SU-DHL-6 (cell line): ENCODE measurements at regions not wholly inside any gene's neighbourhood (a gene's known extent, or its start where the extent isn't known, plus 50 kb on each side); places are given as distances from the start of the nearest gene placed in this dataset.

Experiments
- H2AFZ ChIP-seq: fragments of 200-600 bp; sonication (generic); 2 replicates; pipeline ENCODE4 v1.6.1; 2014; ENCODE audit warnings: low read depth, mild to moderate bottlenecking, moderate library complexity, mixed read lengths, antibody characterized with exemption, low read length; ENCODE audit not compliant: severe bottlenecking
- H3F3A ChIP-seq: fragments of 200-600 bp; shearing (Covaris generic); 2 replicates; pipeline ENCODE4 v1.6.0; 2016; ENCODE audit warnings: antibody characterized with exemption, mild to moderate bottlenecking; ENCODE audit not compliant: insufficient read depth
- H3K27ac ChIP-seq: fragments of 200-600 bp; sonication (generic); 2 replicates; pipeline ENCODE4 v1.5.1; 2016; ENCODE audit warnings: low read depth, mild to moderate bottlenecking, low read length, moderate library complexity, mixed read lengths
- H3K27me3 ChIP-seq: fragments of 200-600 bp; sonication (generic), shearing (Covaris generic); 2 replicates; pipeline ENCODE4 v1.6.0; 2014; ENCODE audit warnings: mild to moderate bottlenecking, low read length
- H3K36me3 ChIP-seq: fragments of 200-600 bp; sonication (generic); 2 replicates; pipeline ENCODE4 v1.6.1; 2014; ENCODE audit warnings: mild to moderate bottlenecking, low read length, mixed read lengths
- H3K4me2 ChIP-seq: fragments of 300-600, 200-600 bp; shearing (Covaris generic), sonication (generic); 2 replicates; pipeline ENCODE4 v1.6.0; 2014; ENCODE audit warnings: low read length, low read depth, mild to moderate bottlenecking; ENCODE audit not compliant: poor library complexity, severe bottlenecking
- H3K4me3 ChIP-seq: fragments of 200-600 bp; sonication (generic); 2 replicates; pipeline ENCODE4 v1.5.1; 2014; ENCODE audit warnings: antibody characterized with exemption, low read length, mild to moderate bottlenecking, mixed read lengths; ENCODE audit not compliant: insufficient read depth, poor library complexity, severe bottlenecking
- H3K79me2 ChIP-seq: fragments of 200-600 bp; sonication (generic); 2 replicates; pipeline ENCODE4 v1.6.1; 2014; ENCODE audit warnings: mild to moderate bottlenecking, low read length, moderate library complexity; ENCODE audit not compliant: insufficient read depth
- H3K9ac ChIP-seq: fragments of 200-600 bp; sonication (generic); 2 replicates; pipeline ENCODE4 v1.7.0; 2014; ENCODE audit warnings: mild to moderate bottlenecking, low read length
- H3K9me2 ChIP-seq: fragments of 200-600 bp; sonication (generic); replicated peaks from 2 replicates; pipeline ENCODE4 v1.6.1; 2014; ENCODE audit warnings: low read length; ENCODE audit not compliant: insufficient read depth
- H3K9me3 ChIP-seq: fragments of 200-600 bp; sonication (generic); 2 replicates; pipeline ENCODE4 v1.6.1; 2014; ENCODE audit warnings: low read length, mixed read lengths; ENCODE audit not compliant: insufficient read depth
- H4K20me1 ChIP-seq: fragments of 200-600 bp; sonication (generic); 2 replicates; pipeline ENCODE4 v1.6.1; 2014; ENCODE audit warnings: low read depth, mild to moderate bottlenecking, antibody characterized with exemption, low read length, moderate library complexity, mixed read lengths
- CTCF ChIP-seq: fragments of 200-600 bp; sonication (generic); IDR thresholded peaks from one replicate; pipeline ENCODE4 v1.5.1; 2017; ENCODE audit warnings: antibody characterized with exemption, mild to moderate bottlenecking, low read length, moderate library complexity; ENCODE audit not compliant: insufficient read depth, poor library complexity, severe bottlenecking
- EZH2phosphoT487 ChIP-seq: fragments of 200-600 bp; sonication (generic), shearing (Covaris generic); conservative IDR thresholded peaks from 2 replicates; pipeline ENCODE4 v1.6.1; 2018; ENCODE audit warnings: mild to moderate bottlenecking, antibody characterized with exemption, low read length, moderate library complexity, mixed read lengths

DNA sequence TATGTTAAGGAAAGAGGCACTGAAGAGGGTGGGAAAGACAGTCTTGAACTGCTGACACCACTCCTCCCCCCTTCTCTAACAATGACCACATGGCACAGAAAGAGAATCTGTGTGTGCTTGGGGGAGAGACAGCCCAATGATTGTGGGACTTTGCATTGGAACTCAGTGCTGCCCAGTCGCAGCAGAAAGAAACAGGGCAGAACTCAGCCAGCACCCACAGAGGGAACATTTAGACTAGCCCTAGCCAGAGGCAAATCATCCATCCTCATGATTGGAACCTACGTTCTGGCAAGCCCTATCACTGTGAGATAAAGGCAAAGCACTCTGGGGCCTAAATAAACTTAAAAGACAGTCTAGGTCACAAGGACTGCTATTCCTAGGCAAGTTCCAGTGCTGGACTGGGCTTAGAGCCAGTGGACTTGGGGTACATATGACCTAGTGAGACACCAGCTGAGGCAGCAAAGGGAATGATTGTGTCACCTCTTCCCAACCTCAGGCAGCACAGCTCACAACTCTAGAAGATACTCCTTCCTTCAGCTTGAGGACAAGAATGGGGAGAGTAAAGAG, 132.8 kb upstream of the S100G start:
- no peak overlapping the region for H3K4me3 ChIP-seq
- H2AFZ ChIP-seq, result no peak overlapping the region
- H3K27ac ChIP-seq, result no peak overlapping the region
- no peaks in the 10 kb centered on the region for H3K9me3 ChIP-seq
- no peaks in the 10 kb centered on the region for H3K79me2 ChIP-seq
- no peaks in the 10 kb centered on the region for H3K36me3 ChIP-seq
- H3K9me2 ChIP-seq, result no peaks in the 10 kb centered on the region
- no peaks in the 10 kb centered on the region for H4K20me1 ChIP-seq
- no peak overlapping the region for H3K4me2 ChIP-seq
- H3K9ac ChIP-seq, result no peak overlapping the region
- H3F3A ChIP-seq, result no peaks in the 10 kb centered on the region
- TF ChIP-seq CTCF, result no peak
- H3K27me3 ChIP-seq, result no peaks in the 10 kb centered on the region

- H3F3A ChIP-seq, result no peaks in the 10 kb centered on the region
- no peaks in the 10 kb centered on the region for H3K9me3 ChIP-seq
- no peaks in the 10 kb centered on the region for H3K36me3 ChIP-seq
These were observed 131.8 kb upstream of the S100G start for GRCh38 chrX:16518131-16518530.

GRCh38 chrX:16524316-16524715, 125.6 kb upstream of the S100G start:
- Histone ChIP-seq H3K27me3 (no peaks in the 10 kb centered on the region), H4K20me1 (no peaks in the 10 kb centered on the region), H3F3A (no peaks in the 10 kb centered on the region)

More at GRCh38 chrX:16518131-16518530, 131.8 kb upstream of the S100G start:
- no peak overlapping the region for H3K4me3 ChIP-seq
- no peak overlapping the region for H2AFZ ChIP-seq
- no peak overlapping the region for H3K27ac ChIP-seq
- no peaks in the 10 kb centered on the region for H4K20me1 ChIP-seq
- H3K9ac ChIP-seq, result no peak overlapping the region
- no peaks in the 10 kb centered on the region for H3K27me3 ChIP-seq
- TF ChIP-seq CTCF, result no peak
- H3K4me2 ChIP-seq, result no peak overlapping the region
- no peaks in the 10 kb centered on the region for H3K79me2 ChIP-seq
- no peaks in the 10 kb centered on the region for H3K9me2 ChIP-seq

More at GRCh38 chrX:16524316-16524715, 125.6 kb upstream of the S100G start:
- H3K4me2 ChIP-seq, result no peak overlapping the region
- H3K9ac ChIP-seq, result no peak overlapping the region
- no peaks in the 10 kb centered on the region for H3K36me3 ChIP-seq
- no peak overlapping the region for H3K27ac ChIP-seq
- no peak overlapping the region for H3K4me3 ChIP-seq
- no peak for TF ChIP-seq CTCF
- no peak for TF ChIP-seq EZH2phosphoT487
- H3K9me3 ChIP-seq, result no peaks in the 10 kb centered on the region
- no peaks in the 10 kb centered on the region for H3K79me2 ChIP-seq
- no peaks in the 10 kb centered on the region for H3K9me2 ChIP-seq
- H2AFZ ChIP-seq, result no peak overlapping the region
